HepG2 (cell line): ENCODE measurements at regions not wholly inside any gene's neighbourhood (a gene's known extent, or its start where the extent isn't known, plus 50 kb on each side); places are given as distances from the start of the nearest gene placed in this dataset.
"Not testable (repeated sequence)": the region's sequence is repeated elsewhere in the genome, so short reads cannot be mapped to it uniquely, and the experiment has no call there.

ENCODE experiments used
- ATAC-seq: fragments of 200-7000 bp; cut with Tn5 transposase; 3 replicates; pipeline ENCODE4 v1.9.1; 2020; ENCODE audit warnings: mild to moderate bottlenecking, moderate library complexity
- BruUV-seq: library from RNA; stranded (reverse); fragments of 400-500 nt; replicated peaks from 2 replicates; lab custom pipeline; 2021; lab: Mats Ljungman, UMichigan
- CTCF ChIA-PET: fragments of 300-600 bp; formaldehyde crosslinking; extraction: SDS; loops from one replicate; lab custom pipeline; 2021; ENCODE audit warnings: low total read pairs, inconsistent platforms, low intra/inter-chr PET ratio; lab: Yijun Ruan, JAX
- POLR2A ChIA-PET: fragments of 350-600 bp; sonication (Branson Sonifier 250); formaldehyde crosslinking; loops from one replicate; lab custom pipeline; 2020; ENCODE audit warnings: antibody characterized with exemption, inconsistent platforms; lab: Yijun Ruan, JAX
- DNase-seq: peaks from one replicate; pipeline ENCODE4 v3.0.0-alpha.2; 2015; ENCODE audit warnings: low spot score
- FAIRE-seq: peaks from 3 replicates; lab custom pipeline; 2011; peaks lifted over from hg19 to GRCh38; lab: Jason Lieb, UNC
- H2AFZ ChIP-seq: one replicate; pipeline ENCODE4 v1.6.1; 2011; ENCODE audit warnings: low read length, inconsistent platforms
- H3K27ac ChIP-seq: fragments of 300-600 bp; 3 replicates; pipeline ENCODE4 v1.8.0; 2011; ENCODE audit warnings: mixed run types, mild to moderate bottlenecking, mixed read lengths, low read length, inconsistent platforms; ENCODE audit not compliant: insufficient read depth; ENCODE audit errors: extremely low read length
- H3K27me3 ChIP-seq, 2 experiments: fragments of 200-600 bp in 1 of 2; 2 replicates in 1 of 2; 3 replicates in 1 of 2; pipeline versions ENCODE4 v1.6.0 to v1.8.0; 2011; ENCODE audit warnings: low read length in 2 of 2, mild to moderate bottlenecking in 2 of 2, moderate library complexity in 2 of 2, inconsistent platforms in 1 of 2; ENCODE audit not compliant: insufficient read depth in 2 of 2, control insufficient read depth in 1 of 2
- H3K36me3 ChIP-seq, 2 experiments: fragments of 200-600 bp in 1 of 2; replicated peaks in 1 of 2; 2 replicates in 1 of 2; 3 replicates in 1 of 2; pipeline versions ENCODE4 v1.5.1 to v1.8.0; 2011; ENCODE audit warnings: low read length in 2 of 2, inconsistent platforms in 1 of 2; ENCODE audit not compliant: insufficient read depth in 2 of 2, control insufficient read depth in 1 of 2
- H3K4me1 ChIP-seq: 2 replicates; pipeline ENCODE4 v1.5.1; 2012; ENCODE audit warnings: low read length, inconsistent platforms; ENCODE audit not compliant: insufficient read depth
- H3K4me2 ChIP-seq: 2 replicates; pipeline ENCODE4 v1.6.0; 2011; ENCODE audit warnings: low read depth, low read length, inconsistent platforms
- H3K4me3 ChIP-seq, 3 experiments: fragments of 200-600 bp in 1 of 3; sonication (generic), shearing (Covaris generic) in 1 of 3; replicated peaks in 1 of 3; 2 replicates each; pipeline ENCODE4 v1.5.1; 2011 to 2016; ENCODE audit warnings: low read length in 3 of 3, inconsistent platforms in 2 of 3, low read depth in 2 of 3, mild to moderate bottlenecking in 2 of 3, control low read depth in 1 of 3, mixed read lengths in 1 of 3; ENCODE audit not compliant: insufficient read depth in 1 of 3
- H3K79me2 ChIP-seq: one replicate; pipeline ENCODE4 v1.6.1; 2011; ENCODE audit warnings: low read length, inconsistent platforms; ENCODE audit not compliant: insufficient read depth
- H3K9ac ChIP-seq: 2 replicates; pipeline ENCODE4 v1.6.0; 2011; ENCODE audit warnings: mild to moderate bottlenecking, low read depth, low read length, inconsistent platforms; ENCODE audit not compliant: insufficient read depth
- H3K9me3 ChIP-seq: 2 replicates; pipeline ENCODE4 v1.5.1; 2012; ENCODE audit warnings: mild to moderate bottlenecking, low read length
- H4K20me1 ChIP-seq: 2 replicates; pipeline ENCODE4 v1.6.0; 2011; ENCODE audit warnings: inconsistent platforms, mild to moderate bottlenecking, low read length, moderate library complexity; ENCODE audit not compliant: insufficient read depth
- ATAD3A ChIP-seq: sonication (generic); formaldehyde crosslinking; IDR thresholded peaks from 2 replicates; pipeline ENCODE4 v1.4.0; 2020; ENCODE audit warnings: missing genetic modification reagents
- EHMT2 ChIP-seq: fragments of 200-600 bp; sonication (generic); IDR thresholded peaks from 2 replicates; pipeline ENCODE4 v1.7.0; 2017; ENCODE audit warnings: antibody characterized with exemption, low read depth, low read length, borderline replicate concordance
- FOXA1 ChIP-seq, 2 experiments: fragments of 450-650 bp in 1 of 2; sonication (generic) in 1 of 2; formaldehyde crosslinking in 1 of 2; IDR thresholded peaks; 2 replicates each; pipeline versions ENCODE4 v1.4.0 to v1.6.1; 2016 to 2020; ENCODE audit warnings: missing genetic modification reagents in 1 of 2
- GTF3A ChIP-seq: sonication (generic); formaldehyde crosslinking; conservative IDR thresholded peaks from 2 replicates; pipeline ENCODE4 v1.4.0; 2020; ENCODE audit warnings: mild to moderate bottlenecking, missing genetic modification reagents
- ISX ChIP-seq: sonication (generic); formaldehyde crosslinking; conservative IDR thresholded peaks from 2 replicates; pipeline ENCODE4 v1.5.0; 2020; ENCODE audit warnings: missing genetic modification reagents
- PRMT3 ChIP-seq: sonication (generic); formaldehyde crosslinking; IDR thresholded peaks from 2 replicates; pipeline ENCODE4 v1.8.1; 2022; ENCODE audit warnings: low read depth, mild to moderate bottlenecking, moderate library complexity, missing genetic modification reagents, borderline replicate concordance
- ZNF180 ChIP-seq: sonication (generic); formaldehyde crosslinking; IDR thresholded peaks from 2 replicates; pipeline ENCODE4 v1.4.0; 2020; ENCODE audit warnings: low read depth, missing genetic modification reagents, borderline replicate concordance
- WGBS: methylation state at CpG from one replicate; pipeline ENCODE4 v1.1.6; 2017; ENCODE audit warnings: low lambda C conversion rate; 5-methylcytosine and 5-hydroxymethylcytosine counted together
- in situ Hi-C: cut with HindIII; loops from 2 replicates; pipeline ENCODE4 v1.10.0; 2017; ENCODE audit warnings: low pct_unique_long_range_greater_than_20kb; ENCODE audit not compliant: extremely low pct_ligation_motif_present
- intact Hi-C: fragments of 100-400 bp; cut with micrococcal nuclease; formaldehyde crosslinking; loops from one replicate; pipeline ENCODE4 v1.10.0; 2022; ENCODE audit not compliant: unreplicated experiment
- TF ChIP-seq, protein P1 (sequence below): sonication (generic); formaldehyde crosslinking; IDR thresholded peaks from 2 replicates; pipeline ENCODE4 v1.5.1; 2020; ENCODE audit warnings: missing genetic modification reagents, mild to moderate bottlenecking, borderline replicate concordance
- TF ChIP-seq, protein P2 (sequence below): sonication (generic); formaldehyde crosslinking; IDR thresholded peaks from 2 replicates; pipeline ENCODE4 v1.8.1; 2023; ENCODE audit warnings: mild to moderate bottlenecking, missing genetic modification reagents

DNA sequence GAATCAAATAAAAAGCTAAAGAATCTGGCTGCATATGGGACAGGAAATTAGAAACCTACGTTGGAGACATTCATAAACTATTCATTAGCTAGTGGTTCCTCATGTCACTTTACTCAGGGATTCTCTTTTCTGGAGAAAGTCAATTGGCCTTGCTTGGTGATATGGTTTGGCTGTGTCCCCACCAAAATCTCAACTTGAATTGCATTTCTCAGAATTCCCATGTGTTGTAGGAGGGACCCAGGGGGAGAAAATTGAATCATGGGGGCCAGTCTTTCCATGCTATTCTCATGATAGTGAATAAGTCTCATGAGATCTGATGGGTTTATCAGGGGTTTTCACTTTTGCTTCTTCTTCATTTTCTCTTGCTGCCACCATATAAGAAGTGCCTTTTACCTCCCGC is 91.2 kb upstream of the CD44 start:
- DNase-seq (no peak), ATAC-seq (no peak)
- Histone ChIP-seq H3K9ac (no peak overlapping the region), H3K79me2 (no peaks in the 10 kb centered on the region), H3K4me3 (no peak overlapping the region), H3K9me3 (no peaks in the 10 kb centered on the region), H3K36me3 (no peaks in the 10 kb centered on the region), H3K4me1 (peaks cover 18% of the 10 kb centered on the region), H4K20me1 (no peaks in the 10 kb centered on the region), H3K27me3 (no peaks in the 10 kb centered on the region), H3K4me2 (no peak overlapping the region), H3K27ac (no peak overlapping the region), H2AFZ (no peak overlapping the region)
- in situ Hi-C loops = no loop called here
- WGBS = 54% methylated on average over 2 of the region's 2 CpGs
- no TSS peak for BruUV-seq
- CTCF ChIA-PET = no interaction called here
- TF ChIP-seq FOXA1 (IDR thresholded peaks at IDR 0.05) (no peak), FOXA1 (CRISPR knock-in tag; IDR thresholded peaks at IDR 0.05) (no peak), EHMT2 (no peak), ATAD3A (CRISPR knock-in tag) (no peak), GTF3A (CRISPR knock-in tag) (no peak), ZNF180 (CRISPR knock-in tag) (no peak), PRMT3 (CRISPR knock-in tag) (no peak), ISX (no peak)
- TF ChIP-seq, protein P1, sequence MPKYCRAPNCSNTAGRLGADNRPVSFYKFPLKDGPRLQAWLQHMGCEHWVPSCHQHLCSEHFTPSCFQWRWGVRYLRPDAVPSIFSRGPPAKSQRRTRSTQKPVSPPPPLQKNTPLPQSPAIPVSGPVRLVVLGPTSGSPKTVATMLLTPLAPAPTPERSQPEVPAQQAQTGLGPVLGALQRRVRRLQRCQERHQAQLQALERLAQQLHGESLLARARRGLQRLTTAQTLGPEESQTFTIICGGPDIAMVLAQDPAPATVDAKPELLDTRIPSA (CRISPR knock-in tag) = no peak
- TF ChIP-seq, protein P2, sequence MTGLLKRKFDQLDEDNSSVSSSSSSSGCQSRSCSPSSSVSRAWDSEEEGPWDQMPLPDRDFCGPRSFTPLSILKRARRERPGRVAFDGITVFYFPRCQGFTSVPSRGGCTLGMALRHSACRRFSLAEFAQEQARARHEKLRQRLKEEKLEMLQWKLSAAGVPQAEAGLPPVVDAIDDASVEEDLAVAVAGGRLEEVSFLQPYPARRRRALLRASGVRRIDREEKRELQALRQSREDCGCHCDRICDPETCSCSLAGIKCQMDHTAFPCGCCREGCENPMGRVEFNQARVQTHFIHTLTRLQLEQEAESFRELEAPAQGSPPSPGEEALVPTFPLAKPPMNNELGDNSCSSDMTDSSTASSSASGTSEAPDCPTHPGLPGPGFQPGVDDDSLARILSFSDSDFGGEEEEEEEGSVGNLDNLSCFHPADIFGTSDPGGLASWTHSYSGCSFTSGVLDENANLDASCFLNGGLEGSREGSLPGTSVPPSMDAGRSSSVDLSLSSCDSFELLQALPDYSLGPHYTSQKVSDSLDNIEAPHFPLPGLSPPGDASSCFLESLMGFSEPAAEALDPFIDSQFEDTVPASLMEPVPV (CRISPR knock-in tag) = no peak
- TF ChIP-seq, all 625 proteins: peak for 0
- POLR2A ChIA-PET = no interaction called here
- no peak for FAIRE-seq
- intact Hi-C loops = no loop called here

DNA sequence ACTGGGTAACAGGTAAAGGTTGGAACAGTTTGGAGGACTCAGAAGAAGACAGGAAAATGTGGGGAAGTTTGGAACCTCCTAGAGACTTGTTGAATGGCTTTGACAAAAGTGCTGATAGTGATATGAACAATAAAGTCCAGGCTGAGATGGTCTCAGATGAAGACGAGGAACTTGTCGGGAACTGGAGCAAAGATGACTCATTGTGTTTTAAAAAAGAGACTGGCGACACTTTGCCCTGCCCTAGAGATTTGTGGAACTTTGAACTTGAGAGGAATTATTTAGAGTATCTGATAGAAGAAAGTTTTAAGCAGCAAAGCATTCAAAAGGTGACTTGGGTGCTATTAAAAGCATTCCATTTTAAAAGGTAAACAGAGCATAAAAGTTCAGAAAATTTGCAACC is 90.6 kb upstream of the CD44 start:
- H3K36me3 ChIP-seq, BruUV-seq, H3K27me3 ChIP-seq, H3K4me2 ChIP-seq, H3K27ac ChIP-seq, H3K4me3 ChIP-seq, H3K9me3 ChIP-seq, intact Hi-C loops, POLR2A ChIA-PET, DNase-seq, CTCF ChIA-PET, H3K79me2 ChIP-seq, H2AFZ ChIP-seq, FAIRE-seq, in situ Hi-C loops, ATAC-seq, H3K9ac ChIP-seq, H4K20me1 ChIP-seq: not testable (repeated sequence)
- 0% methylated on average over 3 of the region's 3 CpGs for WGBS
- peaks cover 18% of the 10 kb centered on the region for H3K4me1 ChIP-seq
